ENCODE measurements at regions not wholly inside any gene's neighbourhood (a gene's known extent, or its start where the extent isn't known, plus 50 kb on each side); places are given as distances from the start of the nearest gene placed in this dataset.
"Not testable (repeated sequence)": the region's sequence is repeated elsewhere in the genome, so short reads cannot be mapped to it uniquely, and the experiment has no call there.

- Mint-ChIP-seq H3K27ac (ENCODE audit: unreplicated experiment) (no peak overlapping the region), H3K36me3 (ENCODE audit: unreplicated experiment) (no peaks in the 10 kb centered on the region), H3K27me3 (ENCODE audit: unreplicated experiment) (no peaks in the 10 kb centered on the region), H3K9me3 (ENCODE audit: unreplicated experiment) (peaks cover 5% of the 10 kb centered on the region), H3K4me3 (ENCODE audit: unreplicated experiment) (no peak overlapping the region), H3K4me1 (ENCODE audit: unreplicated experiment) (no peaks in the 10 kb centered on the region)
- TF ChIP-seq CTCF (IDR thresholded peaks at IDR 0.05): no peak
- no peak for DNase-seq (ENCODE audit: extremely low spot score, unreplicated experiment)
These were observed 101.6 kb downstream of the OTUD1 start for GRCh38 chr10:23540401-23541030.

GRCh38 chr10:23543691-23544380, 105.0 kb downstream of the OTUD1 start:
- DNase-seq (ENCODE audit: extremely low spot score, unreplicated experiment): no peak
- Mint-ChIP-seq H3K27me3 (ENCODE audit: unreplicated experiment) (no peaks in the 10 kb centered on the region), H3K4me3 (ENCODE audit: unreplicated experiment) (no peak overlapping the region), H3K27ac (ENCODE audit: unreplicated experiment) (no peak overlapping the region), H3K9me3 (ENCODE audit: unreplicated experiment) (peaks cover 13% of the 10 kb centered on the region), H3K36me3 (ENCODE audit: unreplicated experiment) (no peaks in the 10 kb centered on the region), H3K4me1 (ENCODE audit: unreplicated experiment) (no peaks in the 10 kb centered on the region)
- no peak for TF ChIP-seq CTCF (IDR thresholded peaks at IDR 0.05)

- not testable (repeated sequence) for H3K36me3 Mint-ChIP-seq (ENCODE audit: unreplicated experiment); H3K27ac Mint-ChIP-seq (ENCODE audit: unreplicated experiment); H3K4me3 Mint-ChIP-seq (ENCODE audit: unreplicated experiment)
These were observed 107.0 kb downstream of the OTUD1 start for GRCh38 chr10:23545866-23546265.

GRCh38 chr10:23556727-23557440, 118.0 kb downstream of the OTUD1 start:
- Mint-ChIP-seq H3K4me3 (ENCODE audit: unreplicated experiment) (no peak overlapping the region), H3K27me3 (ENCODE audit: unreplicated experiment) (no peaks in the 10 kb centered on the region), H3K27ac (ENCODE audit: unreplicated experiment) (no peak overlapping the region), H3K4me1 (ENCODE audit: unreplicated experiment) (no peaks in the 10 kb centered on the region), H3K9me3 (ENCODE audit: unreplicated experiment) (peaks cover 36% of the 10 kb centered on the region), H3K36me3 (ENCODE audit: unreplicated experiment) (no peaks in the 10 kb centered on the region)
- TF ChIP-seq CTCF (IDR thresholded peaks at IDR 0.05): no peak
- DNase-seq (ENCODE audit: extremely low spot score, unreplicated experiment): no peak

More at GRCh38 chr10:23545866-23546265, 107.0 kb downstream of the OTUD1 start:
- peaks cover 13% of the 10 kb centered on the region for H3K9me3 Mint-ChIP-seq (ENCODE audit: unreplicated experiment)
- not testable (repeated sequence) for DNase-seq (ENCODE audit: extremely low spot score, unreplicated experiment); H3K4me1 Mint-ChIP-seq (ENCODE audit: unreplicated experiment); H3K27me3 Mint-ChIP-seq (ENCODE audit: unreplicated experiment)

- DNase-seq (ENCODE audit: extremely low spot score, unreplicated experiment): no peak
- Mint-ChIP-seq H3K4me1 (ENCODE audit: unreplicated experiment) (no peaks in the 10 kb centered on the region), H3K9me3 (ENCODE audit: unreplicated experiment) (peaks cover 44% of the 10 kb centered on the region), H3K36me3 (ENCODE audit: unreplicated experiment) (no peaks in the 10 kb centered on the region), H3K27ac (ENCODE audit: unreplicated experiment) (no peak overlapping the region), H3K4me3 (ENCODE audit: unreplicated experiment) (no peak overlapping the region), H3K27me3 (ENCODE audit: unreplicated experiment) (no peaks in the 10 kb centered on the region)
- no peak for TF ChIP-seq CTCF (IDR thresholded peaks at IDR 0.05)
These were observed 118.9 kb downstream of the OTUD1 start for GRCh38 chr10:23557777-23558176.

Measured in osteocyte (in vitro differentiated cells).